ENCODE measurements at regions not wholly inside any gene's neighbourhood (a gene's known extent, or its start where the extent isn't known, plus 50 kb on each side); places are given as distances from the start of the nearest gene placed in this dataset.

DNA sequence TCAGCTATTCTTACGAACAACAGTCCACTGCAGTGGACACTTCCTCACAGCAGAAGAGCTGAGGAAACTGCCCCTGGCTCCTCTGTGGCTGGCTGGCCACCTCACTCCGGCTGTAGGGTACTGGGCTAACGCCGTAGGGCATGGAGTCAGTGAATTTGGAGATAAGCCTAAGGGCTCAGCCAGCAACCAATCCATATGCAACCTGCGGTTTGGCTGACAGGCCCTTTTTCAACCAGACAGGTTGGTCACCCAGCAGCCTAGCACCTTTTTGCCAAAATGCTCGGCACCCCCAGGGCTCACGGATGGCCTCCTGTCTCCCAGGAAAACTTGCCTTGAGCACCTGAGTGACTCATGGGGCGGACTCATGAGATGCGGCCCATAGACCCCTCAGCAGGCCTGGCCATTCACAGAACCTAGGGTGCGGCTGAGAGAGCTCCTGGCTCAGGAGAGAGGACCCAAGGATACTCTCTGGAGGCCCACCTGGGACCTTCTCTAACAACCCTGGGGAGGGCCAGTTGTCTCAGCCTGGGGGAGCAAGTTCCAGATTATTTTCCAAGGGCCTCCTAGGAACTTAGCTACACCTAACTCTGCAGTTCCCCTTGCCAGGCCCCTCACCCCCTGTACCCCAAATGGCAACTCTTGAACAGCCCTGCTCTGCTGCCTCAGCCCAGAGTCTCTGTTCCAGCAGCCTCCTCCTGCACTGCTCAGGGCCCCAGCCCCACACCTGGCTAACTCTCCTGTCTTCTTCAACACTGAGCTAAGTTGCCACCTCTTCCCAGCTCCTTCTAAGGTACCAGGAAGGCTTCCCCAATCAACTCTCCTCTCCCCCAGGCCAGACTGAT, 252.1 kb downstream of the CYP26B1 start:
- TF ChIP-seq, protein P1, sequence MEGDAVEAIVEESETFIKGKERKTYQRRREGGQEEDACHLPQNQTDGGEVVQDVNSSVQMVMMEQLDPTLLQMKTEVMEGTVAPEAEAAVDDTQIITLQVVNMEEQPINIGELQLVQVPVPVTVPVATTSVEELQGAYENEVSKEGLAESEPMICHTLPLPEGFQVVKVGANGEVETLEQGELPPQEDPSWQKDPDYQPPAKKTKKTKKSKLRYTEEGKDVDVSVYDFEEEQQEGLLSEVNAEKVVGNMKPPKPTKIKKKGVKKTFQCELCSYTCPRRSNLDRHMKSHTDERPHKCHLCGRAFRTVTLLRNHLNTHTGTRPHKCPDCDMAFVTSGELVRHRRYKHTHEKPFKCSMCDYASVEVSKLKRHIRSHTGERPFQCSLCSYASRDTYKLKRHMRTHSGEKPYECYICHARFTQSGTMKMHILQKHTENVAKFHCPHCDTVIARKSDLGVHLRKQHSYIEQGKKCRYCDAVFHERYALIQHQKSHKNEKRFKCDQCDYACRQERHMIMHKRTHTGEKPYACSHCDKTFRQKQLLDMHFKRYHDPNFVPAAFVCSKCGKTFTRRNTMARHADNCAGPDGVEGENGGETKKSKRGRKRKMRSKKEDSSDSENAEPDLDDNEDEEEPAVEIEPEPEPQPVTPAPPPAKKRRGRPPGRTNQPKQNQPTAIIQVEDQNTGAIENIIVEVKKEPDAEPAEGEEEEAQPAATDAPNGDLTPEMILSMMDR (conservative IDR thresholded peaks at IDR 0.05; ENCODE audit: low read depth in 2 of 2), result no peak
- TF ChIP-seq JUNB (IDR thresholded peaks at IDR 0.05; ENCODE audit: unreplicated experiment), result no peak
- no peak for TF ChIP-seq CREB1 (CRISPR knock-in tag; IDR thresholded peaks at IDR 0.05; ENCODE audit: low read depth)
- TF ChIP-seq, protein P2, sequence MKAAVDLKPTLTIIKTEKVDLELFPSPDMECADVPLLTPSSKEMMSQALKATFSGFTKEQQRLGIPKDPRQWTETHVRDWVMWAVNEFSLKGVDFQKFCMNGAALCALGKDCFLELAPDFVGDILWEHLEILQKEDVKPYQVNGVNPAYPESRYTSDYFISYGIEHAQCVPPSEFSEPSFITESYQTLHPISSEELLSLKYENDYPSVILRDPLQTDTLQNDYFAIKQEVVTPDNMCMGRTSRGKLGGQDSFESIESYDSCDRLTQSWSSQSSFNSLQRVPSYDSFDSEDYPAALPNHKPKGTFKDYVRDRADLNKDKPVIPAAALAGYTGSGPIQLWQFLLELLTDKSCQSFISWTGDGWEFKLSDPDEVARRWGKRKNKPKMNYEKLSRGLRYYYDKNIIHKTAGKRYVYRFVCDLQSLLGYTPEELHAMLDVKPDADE (IDR thresholded peaks at IDR 0.05), result no peak
- no peak for TF ChIP-seq EZH2phosphoT487 (IDR thresholded peaks at IDR 0.05; ENCODE audit: unreplicated experiment)
- TF ChIP-seq ZNF331 (CRISPR knock-in tag; IDR thresholded peaks at IDR 0.05; ENCODE audit: low read depth), result no peak
- TF ChIP-seq, protein P3, sequence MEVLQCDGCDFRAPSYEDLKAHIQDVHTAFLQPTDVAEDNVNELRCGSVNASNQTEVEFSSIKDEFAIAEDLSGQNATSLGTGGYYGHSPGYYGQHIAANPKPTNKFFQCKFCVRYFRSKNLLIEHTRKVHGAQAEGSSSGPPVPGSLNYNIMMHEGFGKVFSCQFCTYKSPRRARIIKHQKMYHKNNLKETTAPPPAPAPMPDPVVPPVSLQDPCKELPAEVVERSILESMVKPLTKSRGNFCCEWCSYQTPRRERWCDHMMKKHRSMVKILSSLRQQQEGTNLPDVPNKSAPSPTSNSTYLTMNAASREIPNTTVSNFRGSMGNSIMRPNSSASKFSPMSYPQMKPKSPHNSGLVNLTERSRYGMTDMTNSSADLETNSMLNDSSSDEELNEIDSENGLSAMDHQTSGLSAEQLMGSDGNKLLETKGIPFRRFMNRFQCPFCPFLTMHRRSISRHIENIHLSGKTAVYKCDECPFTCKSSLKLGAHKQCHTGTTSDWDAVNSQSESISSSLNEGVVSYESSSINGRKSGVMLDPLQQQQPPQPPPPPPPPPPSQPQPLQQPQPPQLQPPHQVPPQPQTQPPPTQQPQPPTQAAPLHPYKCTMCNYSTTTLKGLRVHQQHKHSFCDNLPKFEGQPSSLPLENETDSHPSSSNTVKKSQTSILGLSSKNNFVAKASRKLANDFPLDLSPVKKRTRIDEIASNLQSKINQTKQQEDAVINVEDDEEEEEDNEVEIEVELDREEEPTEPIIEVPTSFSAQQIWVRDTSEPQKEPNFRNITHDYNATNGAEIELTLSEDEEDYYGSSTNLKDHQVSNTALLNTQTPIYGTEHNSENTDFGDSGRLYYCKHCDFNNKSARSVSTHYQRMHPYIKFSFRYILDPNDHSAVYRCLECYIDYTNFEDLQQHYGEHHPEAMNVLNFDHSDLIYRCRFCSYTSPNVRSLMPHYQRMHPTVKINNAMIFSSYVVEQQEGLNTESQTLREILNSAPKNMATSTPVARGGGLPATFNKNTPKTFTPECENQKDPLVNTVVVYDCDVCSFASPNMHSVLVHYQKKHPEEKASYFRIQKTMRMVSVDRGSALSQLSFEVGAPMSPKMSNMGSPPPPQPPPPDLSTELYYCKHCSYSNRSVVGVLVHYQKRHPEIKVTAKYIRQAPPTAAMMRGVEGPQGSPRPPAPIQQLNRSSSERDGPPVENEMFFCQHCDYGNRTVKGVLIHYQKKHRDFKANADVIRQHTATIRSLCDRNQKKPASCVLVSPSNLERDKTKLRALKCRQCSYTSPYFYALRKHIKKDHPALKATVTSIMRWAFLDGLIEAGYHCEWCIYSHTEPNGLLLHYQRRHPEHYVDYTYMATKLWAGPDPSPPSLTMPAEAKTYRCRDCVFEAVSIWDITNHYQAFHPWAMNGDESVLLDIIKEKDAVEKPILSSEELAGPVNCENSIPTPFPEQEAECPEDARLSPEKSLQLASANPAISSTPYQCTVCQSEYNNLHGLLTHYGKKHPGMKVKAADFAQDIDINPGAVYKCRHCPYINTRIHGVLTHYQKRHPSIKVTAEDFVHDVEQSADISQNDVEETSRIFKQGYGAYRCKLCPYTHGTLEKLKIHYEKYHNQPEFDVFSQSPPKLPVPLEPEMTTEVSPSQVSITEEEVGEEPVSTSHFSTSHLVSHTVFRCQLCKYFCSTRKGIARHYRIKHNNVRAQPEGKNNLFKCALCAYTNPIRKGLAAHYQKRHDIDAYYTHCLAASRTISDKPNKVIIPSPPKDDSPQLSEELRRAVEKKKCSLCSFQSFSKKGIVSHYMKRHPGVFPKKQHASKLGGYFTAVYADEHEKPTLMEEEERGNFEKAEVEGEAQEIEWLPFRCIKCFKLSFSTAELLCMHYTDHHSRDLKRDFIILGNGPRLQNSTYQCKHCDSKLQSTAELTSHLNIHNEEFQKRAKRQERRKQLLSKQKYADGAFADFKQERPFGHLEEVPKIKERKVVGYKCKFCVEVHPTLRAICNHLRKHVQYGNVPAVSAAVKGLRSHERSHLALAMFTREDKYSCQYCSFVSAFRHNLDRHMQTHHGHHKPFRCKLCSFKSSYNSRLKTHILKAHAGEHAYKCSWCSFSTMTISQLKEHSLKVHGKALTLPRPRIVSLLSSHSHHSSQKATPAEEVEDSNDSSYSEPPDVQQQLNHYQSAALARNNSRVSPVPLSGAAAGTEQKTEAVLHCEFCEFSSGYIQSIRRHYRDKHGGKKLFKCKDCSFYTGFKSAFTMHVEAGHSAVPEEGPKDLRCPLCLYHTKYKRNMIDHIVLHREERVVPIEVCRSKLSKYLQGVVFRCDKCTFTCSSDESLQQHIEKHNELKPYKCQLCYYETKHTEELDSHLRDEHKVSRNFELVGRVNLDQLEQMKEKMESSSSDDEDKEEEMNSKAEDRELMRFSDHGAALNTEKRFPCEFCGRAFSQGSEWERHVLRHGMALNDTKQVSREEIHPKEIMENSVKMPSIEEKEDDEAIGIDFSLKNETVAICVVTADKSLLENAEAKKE (CRISPR knock-in tag; IDR thresholded peaks at IDR 0.05), result no peak
- no peak for TF ChIP-seq NANOG (IDR thresholded peaks at IDR 0.05; ENCODE audit: borderline replicate concordance)
- no peak for TF ChIP-seq POLR2AphosphoS5 (IDR thresholded peaks at IDR 0.05; ENCODE audit: low read depth)
- H3K9me3 Mint-ChIP-seq, result no peaks in the 10 kb centered on the region; the same call in 2 of the 3 replicates
- no peak overlapping the region for H2AFZ ChIP-seq
- no peaks in the 10 kb centered on the region for H3K36me3 Mint-ChIP-seq (ENCODE audit: low read depth)
- H3K27me3 Mint-ChIP-seq (ENCODE audit: insufficient read depth, low read depth, poor library complexity), result peaks cover 4% of the 10 kb centered on the region
- H3K79me2 ChIP-seq (replicated peaks; ENCODE audit: insufficient read depth), result no peaks in the 10 kb centered on the region
- DNase-seq (ENCODE audit: low spot score) (no peak), ATAC-seq (no peak)
- no peaks in the 10 kb centered on the region for H3K27me3 ChIP-seq (ENCODE audit: insufficient read depth)
- H3K27ac Mint-ChIP-seq, result no peak overlapping the region
- H3K27ac ChIP-seq (ENCODE audit: low read depth), result no peak overlapping the region
- H4K20me1 ChIP-seq (replicated peaks; ENCODE audit: insufficient read depth), result no peaks in the 10 kb centered on the region
- H3K4me2 ChIP-seq, result no peak overlapping the region
- H3K36me3 ChIP-seq (ENCODE audit: insufficient read depth), result no peaks in the 10 kb centered on the region
- H3K4me1 Mint-ChIP-seq, result no peaks in the 10 kb centered on the region; the same call in 2 of the 3 replicates
- H3F3A ChIP-seq (replicated peaks; ENCODE audit: low read depth), result no peaks in the 10 kb centered on the region
- no peaks in the 10 kb centered on the region for H3K9me2 ChIP-seq (ENCODE audit: insufficient read depth)
- H3K4me3 Mint-ChIP-seq, result no peak overlapping the region
- H3K4me1 ChIP-seq (ENCODE audit: insufficient read depth), result no peaks in the 10 kb centered on the region
- no peak overlapping the region for H3K4me3 ChIP-seq
